ENCODE measurements at regions not wholly inside any gene's neighbourhood (a gene's known extent, or its start where the extent isn't known, plus 50 kb on each side); places are given as distances from the start of the nearest gene placed in this dataset.
"Not testable (repeated sequence)": the region's sequence is repeated elsewhere in the genome, so short reads cannot be mapped to it uniquely, and the experiment has no call there.

- no peak overlapping the region for H2AFZ ChIP-seq (ENCODE audit: low read depth, low read length)
- FAIRE-seq, result no peak
- no peaks in the 10 kb centered on the region for H3K79me2 ChIP-seq (ENCODE audit: control insufficient read depth, insufficient read depth, low read length)
- H3K4me1 ChIP-seq (ENCODE audit: control insufficient read depth, extremely low read depth, insufficient read depth, low read length), result peaks cover 21% of the 10 kb centered on the region
- peak overlapping the region; percentile 31 for H3K4me2 ChIP-seq (ENCODE audit: insufficient read depth, low read length)
- H3K27ac ChIP-seq (ENCODE audit: insufficient read depth, low read depth, low read length), result no peak overlapping the region
- intact Hi-C loops (cut with micrococcal nuclease) (no loop called here), dilution Hi-C loops (cut with MboI; ENCODE audit: extremely low pct_ligation_motif_present, low sequenced_read_pairs) (no loop called here)
- H3K4me3 ChIP-seq (replicated peaks in 1 of 3; ENCODE audit: insufficient read depth in 1 of 3, low read depth in 1 of 3, low read length in 3 of 3), result no peak overlapping the region
- H3K9ac ChIP-seq (replicated peaks; ENCODE audit: extremely low read depth, insufficient read depth, low read length), result no peak overlapping the region
- no peak for TF ChIP-seq JUN (IDR thresholded peaks at IDR 0.05; ENCODE audit: borderline replicate concordance, insufficient read depth, insufficient read length, low read depth)
- TF ChIP-seq GATA2 (IDR thresholded peaks at IDR 0.05; ENCODE audit: insufficient read depth, insufficient read length, low read depth, low read length), result no peak
- no peak for TF ChIP-seq MYC (IDR thresholded peaks at IDR 0.05; ENCODE audit: low read depth, low read length)
- peak; percentile 25 for TF ChIP-seq FOS (IDR thresholded peaks at IDR 0.05; ENCODE audit: borderline replicate concordance, insufficient read depth, low read length)
- no peaks in the 10 kb centered on the region for H3K9me1 ChIP-seq (replicated peaks; ENCODE audit: control insufficient read depth, extremely low read depth, insufficient read depth, low read length)
- H3K27me3 ChIP-seq (ENCODE audit: control insufficient read depth in 2 of 2, insufficient read depth in 2 of 2, low read length in 2 of 2), result no peaks in the 10 kb centered on the region
- DNase-seq (ENCODE audit: low read depth, low spot score), result peak; percentile 32
- ChIA-PET POLR2A (no interaction called here), CTCF (interaction anchor here (0.9 kb wide), 1 partner anchor 14 kb away, joined by 4 read pairs; no protein-coding TSS in a partner anchor)
- no peaks in the 10 kb centered on the region for H3K9me3 ChIP-seq (replicated peaks; ENCODE audit: control insufficient read depth, insufficient read depth, low read length)
- no peaks in the 10 kb centered on the region for H3K36me3 ChIP-seq (ENCODE audit: control insufficient read depth in 2 of 2, extremely low read depth in 1 of 2, insufficient read depth in 2 of 2, low read length in 2 of 2)
- no TSS peak for BruUV-seq (replicated peaks)
- no peaks in the 10 kb centered on the region for H4K20me1 ChIP-seq (replicated peaks; ENCODE audit: control insufficient read depth, extremely low read depth, insufficient read depth, low read length)
These were observed 155.2 kb upstream of the GNAI1 start for GRCh38 chr7:79979437-79979836.

GRCh38 chr7:79977481-79977880 is 157.2 kb upstream of the GNAI1 start:
- intact Hi-C loops (cut with micrococcal nuclease), result no loop called here
- Histone ChIP-seq H3K9ac (replicated peaks; ENCODE audit: extremely low read depth, insufficient read depth, low read length) (no peak overlapping the region), H3K9me3 (replicated peaks; ENCODE audit: control insufficient read depth, insufficient read depth, low read length) (no peaks in the 10 kb centered on the region), H3K27ac (ENCODE audit: insufficient read depth, low read depth, low read length) (no peak overlapping the region), H3K9me1 (replicated peaks; ENCODE audit: control insufficient read depth, extremely low read depth, insufficient read depth, low read length) (no peaks in the 10 kb centered on the region), H4K20me1 (replicated peaks; ENCODE audit: control insufficient read depth, extremely low read depth, insufficient read depth, low read length) (no peaks in the 10 kb centered on the region), H3K79me2 (ENCODE audit: control insufficient read depth, insufficient read depth, low read length) (no peaks in the 10 kb centered on the region), H3K27me3 (ENCODE audit: control insufficient read depth in 2 of 2, insufficient read depth in 2 of 2, low read length in 2 of 2) (no peaks in the 10 kb centered on the region), H3K4me3 (replicated peaks in 1 of 3; ENCODE audit: insufficient read depth in 1 of 3, low read depth in 1 of 3, low read length in 3 of 3) (no peak overlapping the region), H3K4me2 (ENCODE audit: insufficient read depth, low read length) (no peak overlapping the region), H3K36me3 (ENCODE audit: control insufficient read depth in 2 of 2, extremely low read depth in 1 of 2, insufficient read depth in 2 of 2, low read length in 2 of 2) (no peaks in the 10 kb centered on the region), H2AFZ (ENCODE audit: low read depth, low read length) (no peak overlapping the region), H3K4me1 (ENCODE audit: control insufficient read depth, extremely low read depth, insufficient read depth, low read length) (peaks cover 16% of the 10 kb centered on the region)
- dilution Hi-C loops (cut with MboI; ENCODE audit: extremely low pct_ligation_motif_present, low sequenced_read_pairs), result no loop called here
- no peak for TF ChIP-seq GATA2 (IDR thresholded peaks at IDR 0.05; ENCODE audit: insufficient read depth, insufficient read length, low read depth, low read length)
- no peak for TF ChIP-seq POLR2AphosphoS5 (IDR thresholded peaks at IDR 0.05; ENCODE audit: insufficient read depth, low read depth, low read length)
- no peak for TF ChIP-seq JUN (IDR thresholded peaks at IDR 0.05; ENCODE audit: borderline replicate concordance, insufficient read depth, insufficient read length, low read depth)
- TF ChIP-seq MAX (IDR thresholded peaks at IDR 0.05; ENCODE audit: insufficient read depth, insufficient read length), result no peak
- TF ChIP-seq FOS (IDR thresholded peaks at IDR 0.05; ENCODE audit: borderline replicate concordance, insufficient read depth, low read length), result no peak
- no peak for TF ChIP-seq POLR2A (IDR thresholded peaks at IDR 0.05; ENCODE audit: low read depth, low read length)
- no peak for TF ChIP-seq CTCF (IDR thresholded peaks at IDR 0.05; ENCODE audit: extremely low read depth in 1 of 2, insufficient read depth in 1 of 2, low read depth in 1 of 2, low read length in 2 of 2)
- TF ChIP-seq MYC (IDR thresholded peaks at IDR 0.05; ENCODE audit: low read depth, low read length), result no peak
- ChIA-PET CTCF (no interaction called here), POLR2A (no interaction called here)
- no TSS peak for BruUV-seq (replicated peaks)
- no peak for DNase-seq (ENCODE audit: low read depth, low spot score)
- no peak for FAIRE-seq

GRCh38 chr7:79976711-79977020 is 158.0 kb upstream of the GNAI1 start:
- H3K9ac ChIP-seq (replicated peaks; ENCODE audit: extremely low read depth, insufficient read depth, low read length); H3K27me3 ChIP-seq (ENCODE audit: control insufficient read depth in 2 of 2, insufficient read depth in 2 of 2, low read length in 2 of 2); H3K27ac ChIP-seq (ENCODE audit: insufficient read depth, low read depth, low read length); H4K20me1 ChIP-seq (replicated peaks; ENCODE audit: control insufficient read depth, extremely low read depth, insufficient read depth, low read length); DNase-seq (ENCODE audit: low read depth, low spot score); FAIRE-seq; dilution Hi-C loops (cut with MboI; ENCODE audit: extremely low pct_ligation_motif_present, low sequenced_read_pairs); H3K4me3 ChIP-seq (replicated peaks in 1 of 3; ENCODE audit: insufficient read depth in 1 of 3, low read depth in 1 of 3, low read length in 3 of 3); POLR2A ChIA-PET; CTCF ChIA-PET; H3K9me3 ChIP-seq (replicated peaks; ENCODE audit: control insufficient read depth, insufficient read depth, low read length); intact Hi-C loops (cut with micrococcal nuclease); BruUV-seq (replicated peaks); H3K79me2 ChIP-seq (ENCODE audit: control insufficient read depth, insufficient read depth, low read length); H3K36me3 ChIP-seq (ENCODE audit: control insufficient read depth in 2 of 2, extremely low read depth in 1 of 2, insufficient read depth in 2 of 2, low read length in 2 of 2); H3K4me2 ChIP-seq (ENCODE audit: insufficient read depth, low read length); H3K9me1 ChIP-seq (replicated peaks; ENCODE audit: control insufficient read depth, extremely low read depth, insufficient read depth, low read length); H2AFZ ChIP-seq (ENCODE audit: low read depth, low read length); H3K4me1 ChIP-seq (ENCODE audit: control insufficient read depth, extremely low read depth, insufficient read depth, low read length): not testable (repeated sequence)

Data from endothelial cell of umbilical vein (primary cell).